ENCODE measurements at regions not wholly inside any gene's neighbourhood (a gene's known extent, or its start where the extent isn't known, plus 50 kb on each side); places are given as distances from the start of the nearest gene placed in this dataset.

GRCh38 chr2:235135195-235135965 is 183.6 kb downstream of the SH3BP4 start:
- Histone ChIP-seq H3K36me3 (no peaks in the 10 kb centered on the region), H3K4me3 (no peak overlapping the region), H3K9me3 (no peaks in the 10 kb centered on the region), H3K27me3 (no peaks in the 10 kb centered on the region)
- DNase-seq = no peak

DNA sequence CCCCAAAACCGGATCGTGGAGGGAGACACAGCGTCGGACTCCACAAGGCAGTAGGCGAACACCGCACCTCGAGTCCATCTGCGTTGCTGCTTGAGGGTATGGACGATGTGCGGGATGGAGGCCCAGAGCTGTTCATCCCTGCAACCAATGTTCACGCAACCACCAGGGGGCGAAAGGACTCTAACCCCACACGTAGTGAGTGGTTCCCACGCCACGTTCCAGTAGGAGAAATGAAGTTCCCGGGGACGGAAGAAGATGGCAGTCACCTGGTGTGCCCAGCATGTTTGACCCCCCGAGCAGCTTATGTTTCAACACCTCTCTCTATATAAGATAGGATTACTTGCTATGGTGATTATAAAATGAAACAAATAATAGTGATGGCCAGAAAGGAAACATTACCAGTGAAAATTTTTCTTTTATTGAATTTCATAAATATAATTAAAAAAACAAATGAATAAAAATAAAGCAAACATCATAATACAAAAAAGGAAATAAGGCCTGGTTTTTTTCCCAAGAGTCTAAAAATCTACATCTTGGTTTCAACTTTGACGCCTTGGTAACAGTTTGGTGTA is 184.3 kb downstream of the SH3BP4 start:
- no peaks in the 10 kb centered on the region for H3K9me3 ChIP-seq
- no peaks in the 10 kb centered on the region for H3K36me3 ChIP-seq
- peak; percentile 53 for DNase-seq
- no peaks in the 10 kb centered on the region for H3K27me3 ChIP-seq
- H3K4me3 ChIP-seq = no peak overlapping the region

GRCh38 chr2:235138339-235138738 is 186.5 kb downstream of the SH3BP4 start:
- H3K9me3 ChIP-seq = no peaks in the 10 kb centered on the region
- H3K36me3 ChIP-seq = no peaks in the 10 kb centered on the region
- H3K27me3 ChIP-seq = no peaks in the 10 kb centered on the region
- no peak for DNase-seq
- no peak overlapping the region for H3K4me3 ChIP-seq

GRCh38 chr2:235139956-235140800 is 188.4 kb downstream of the SH3BP4 start:
- no peaks in the 10 kb centered on the region for H3K36me3 ChIP-seq
- no peak overlapping the region for H3K4me3 ChIP-seq
- no peaks in the 10 kb centered on the region for H3K27me3 ChIP-seq
- no peak for DNase-seq
- H3K9me3 ChIP-seq = no peaks in the 10 kb centered on the region

DNA sequence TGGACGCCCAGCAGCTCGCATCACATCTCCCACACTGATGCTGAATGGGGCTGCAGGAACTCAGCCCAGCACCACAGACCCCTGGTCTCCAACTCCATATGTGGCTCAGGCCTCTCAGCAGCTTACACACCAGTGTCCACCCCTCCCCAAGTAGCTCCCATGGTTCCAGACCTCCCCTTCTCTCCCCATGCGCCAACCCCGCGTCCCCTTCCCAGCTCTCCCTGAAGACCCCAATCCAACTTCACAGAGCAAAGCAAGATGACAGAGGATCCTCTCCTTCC is 188.9 kb downstream of the SH3BP4 start:
- Histone ChIP-seq H3K9me3 (no peaks in the 10 kb centered on the region), H3K36me3 (no peaks in the 10 kb centered on the region), H3K27me3 (no peaks in the 10 kb centered on the region), H3K4me3 (no peak overlapping the region)
- DNase-seq = no peak

DNA sequence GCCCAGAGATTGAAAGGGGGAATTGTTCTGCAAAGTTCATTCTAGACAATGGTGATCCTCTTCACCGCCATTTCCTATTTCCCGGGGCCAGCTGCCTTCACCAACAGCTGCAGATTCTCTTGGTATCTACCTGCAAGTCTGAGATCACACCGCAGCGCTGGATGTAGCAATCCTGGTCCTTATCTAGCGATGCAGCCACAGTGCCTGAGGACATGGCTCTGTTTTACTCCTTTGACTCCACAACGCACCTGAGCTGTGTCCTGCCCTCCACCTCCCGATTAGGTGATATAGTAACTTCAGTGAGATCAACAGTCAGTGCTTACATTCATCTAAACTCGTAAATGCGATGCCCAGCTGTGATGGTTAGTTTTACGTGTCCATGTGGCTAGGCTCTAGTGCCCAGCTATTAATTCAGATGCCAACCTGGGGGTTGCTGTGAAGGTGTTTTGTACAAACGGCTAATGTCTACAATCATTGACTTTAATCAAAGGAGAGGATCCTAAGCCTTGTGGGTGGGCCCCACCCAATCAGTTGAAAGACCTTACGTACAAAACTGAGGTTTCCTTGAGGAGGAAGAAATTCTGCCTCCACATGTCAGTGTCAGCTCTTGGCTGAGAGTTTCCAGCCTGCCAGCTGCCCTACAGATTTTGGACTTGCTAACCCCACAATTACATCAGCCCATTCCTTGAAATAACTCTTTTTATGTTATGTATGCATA is 189.8 kb downstream of the SH3BP4 start:
- no peaks in the 10 kb centered on the region for H3K9me3 ChIP-seq
- no peak overlapping the region for H3K4me3 ChIP-seq
- no peak for DNase-seq
- H3K36me3 ChIP-seq = no peaks in the 10 kb centered on the region
- no peaks in the 10 kb centered on the region for H3K27me3 ChIP-seq

DNA sequence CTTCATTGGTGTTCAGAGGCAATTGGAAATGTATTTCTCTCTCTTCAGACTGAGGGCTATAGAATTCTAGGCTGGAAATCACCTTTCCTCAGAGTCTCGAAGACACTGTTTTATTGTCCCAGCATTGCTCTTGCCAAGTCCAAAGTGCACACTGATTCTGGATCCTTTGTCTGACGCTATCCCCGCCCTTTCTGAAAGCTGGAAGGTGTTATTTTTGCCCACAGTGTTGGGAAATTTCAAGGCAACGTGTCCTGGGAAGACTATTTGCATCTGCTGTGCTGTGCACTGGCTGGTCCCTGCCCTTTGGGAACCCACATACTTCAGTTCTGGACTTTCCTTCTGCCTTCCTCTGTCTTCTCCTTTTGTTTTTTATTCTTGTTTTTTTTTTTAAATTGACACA is 190.8 kb downstream of the SH3BP4 start:
- no peak for DNase-seq
- H3K36me3 ChIP-seq = no peaks in the 10 kb centered on the region
- H3K27me3 ChIP-seq = no peaks in the 10 kb centered on the region
- no peaks in the 10 kb centered on the region for H3K9me3 ChIP-seq
- H3K4me3 ChIP-seq = no peak overlapping the region

DNA sequence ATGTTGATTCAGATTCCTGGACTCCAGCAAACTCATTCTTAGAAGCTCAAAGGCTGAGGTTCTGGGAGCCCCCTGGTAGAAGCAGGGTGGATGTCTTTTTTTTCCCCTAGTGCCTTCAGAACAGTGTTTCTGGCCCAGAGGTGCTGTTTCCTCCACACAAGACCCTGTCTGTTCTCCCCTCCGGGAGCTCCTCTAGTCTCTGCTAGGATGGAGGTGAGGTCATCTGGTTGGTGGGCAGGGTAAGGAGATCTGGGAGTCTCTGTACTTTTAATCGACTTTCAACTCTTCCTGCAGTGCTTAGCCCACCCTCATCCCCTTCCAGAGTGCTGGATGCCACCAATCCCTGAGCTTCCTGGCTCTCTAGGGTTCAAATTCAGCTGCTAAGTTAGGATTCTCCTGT is 192.0 kb downstream of the SH3BP4 start:
- H3K4me3 ChIP-seq = no peak overlapping the region
- H3K36me3 ChIP-seq = no peaks in the 10 kb centered on the region
- no peaks in the 10 kb centered on the region for H3K27me3 ChIP-seq
- no peaks in the 10 kb centered on the region for H3K9me3 ChIP-seq
- DNase-seq = no peak

DNA sequence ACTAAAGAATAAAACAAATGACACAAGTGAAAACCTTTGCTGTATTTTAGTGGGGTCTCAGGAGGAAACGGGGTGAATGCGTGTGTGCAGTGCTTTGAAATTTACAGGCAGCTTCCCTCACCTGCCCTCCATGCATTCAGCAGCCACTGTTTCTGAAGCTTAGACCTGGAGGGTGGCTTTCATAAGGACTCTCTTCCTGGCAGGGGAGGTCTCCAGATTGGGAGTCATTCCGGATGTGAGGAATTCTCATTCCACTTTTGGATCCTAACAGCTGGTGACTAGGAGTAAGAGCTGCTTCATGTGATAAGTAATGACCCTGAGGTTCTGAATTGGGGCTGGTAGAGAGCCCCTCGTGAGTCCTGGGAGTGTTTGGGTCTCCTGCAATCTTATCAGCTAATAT is 192.5 kb downstream of the SH3BP4 start:
- Histone ChIP-seq H3K9me3 (no peaks in the 10 kb centered on the region), H3K36me3 (no peaks in the 10 kb centered on the region), H3K4me3 (no peak overlapping the region), H3K27me3 (no peaks in the 10 kb centered on the region)
- DNase-seq = no peak

- no peak for DNase-seq
- no peaks in the 10 kb centered on the region for H3K36me3 ChIP-seq
- no peak overlapping the region for H3K4me3 ChIP-seq
- no peaks in the 10 kb centered on the region for H3K27me3 ChIP-seq
- no peaks in the 10 kb centered on the region for H3K9me3 ChIP-seq
These were observed 194.4 kb downstream of the SH3BP4 start for GRCh38 chr2:235146206-235146605.

DNA sequence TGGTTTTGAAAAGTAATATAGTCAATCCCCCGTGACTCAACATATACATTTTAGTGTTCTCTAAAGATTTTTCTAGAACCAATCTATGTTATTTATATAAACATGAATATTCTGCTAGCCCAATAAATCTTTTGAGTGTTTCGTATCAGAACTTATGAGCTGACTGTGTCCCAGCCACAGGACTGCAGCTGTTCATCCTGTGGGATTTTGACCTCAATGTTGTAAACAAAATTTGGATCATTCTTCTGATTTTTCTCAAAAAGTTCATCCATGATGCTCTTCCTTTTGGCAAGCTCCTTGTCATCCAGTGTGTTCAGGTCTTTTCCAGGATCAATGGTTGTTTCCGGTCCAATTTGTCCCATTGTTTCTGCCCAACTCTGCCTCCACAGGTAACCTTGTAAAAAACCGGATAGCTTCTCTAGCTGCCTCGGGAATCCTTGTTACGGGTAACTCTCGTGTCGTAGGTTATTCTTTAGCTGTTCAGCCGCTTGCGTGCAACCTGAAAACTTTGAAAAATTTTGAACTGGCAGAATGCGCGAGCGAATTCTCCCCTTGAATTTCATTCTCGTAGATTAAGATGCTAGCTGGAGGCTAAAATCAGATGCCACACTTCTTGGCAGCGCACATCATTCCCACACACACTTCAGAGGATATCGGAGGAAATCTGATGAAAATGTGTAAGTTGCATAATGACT is 195.2 kb downstream of the SH3BP4 start:
- DNase-seq = no peak
- H3K27me3 ChIP-seq = no peaks in the 10 kb centered on the region
- no peaks in the 10 kb centered on the region for H3K9me3 ChIP-seq
- H3K36me3 ChIP-seq = no peaks in the 10 kb centered on the region
- H3K4me3 ChIP-seq = no peak overlapping the region

DNA sequence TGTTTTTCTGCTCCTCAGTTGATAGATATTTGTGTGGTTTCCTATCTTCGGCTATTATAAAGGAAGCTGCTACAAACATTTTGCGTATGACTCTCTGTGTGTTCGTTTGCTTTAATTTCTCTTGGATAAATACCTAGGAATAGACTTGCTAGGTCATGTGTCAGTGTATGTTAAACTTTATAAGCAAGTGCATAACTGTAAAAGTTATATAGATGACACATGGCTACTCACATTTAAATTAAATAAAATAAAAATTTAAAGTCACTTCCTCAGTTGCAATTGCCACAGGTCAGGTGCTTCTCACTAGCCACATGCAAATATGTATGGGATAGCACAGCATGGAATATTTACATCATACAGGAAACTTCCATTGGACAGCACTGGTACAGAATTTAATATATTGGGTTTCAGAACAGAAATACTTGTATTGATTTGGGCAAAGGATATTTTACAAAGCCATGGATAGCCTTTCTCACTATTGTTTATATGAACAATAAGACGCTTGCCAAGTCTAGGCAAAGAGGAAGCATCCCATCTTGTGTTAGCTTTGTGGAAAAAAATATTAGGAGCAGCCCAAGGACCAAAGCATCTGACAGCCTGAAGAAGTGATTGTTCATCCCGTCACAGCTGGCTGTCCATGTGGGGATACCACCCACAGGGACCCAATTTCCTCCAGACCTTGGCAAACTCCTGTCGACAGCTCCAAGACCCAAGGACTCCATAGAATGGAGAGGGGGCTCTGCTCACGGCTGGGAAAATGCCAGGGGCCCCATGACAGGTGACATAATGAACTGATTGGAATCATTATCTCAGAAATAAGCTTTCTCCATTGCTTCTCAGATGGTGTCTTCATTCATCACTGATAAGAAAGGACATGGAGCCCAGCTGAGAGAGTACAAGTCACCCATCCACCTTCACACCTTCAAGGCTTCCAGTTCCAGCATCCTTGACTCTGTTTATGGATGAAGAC is 196.7 kb downstream of the SH3BP4 start:
- Histone ChIP-seq H3K36me3 (no peaks in the 10 kb centered on the region), H3K27me3 (no peaks in the 10 kb centered on the region), H3K4me3 (no peak overlapping the region), H3K9me3 (no peaks in the 10 kb centered on the region)
- DNase-seq = no peak

DNA sequence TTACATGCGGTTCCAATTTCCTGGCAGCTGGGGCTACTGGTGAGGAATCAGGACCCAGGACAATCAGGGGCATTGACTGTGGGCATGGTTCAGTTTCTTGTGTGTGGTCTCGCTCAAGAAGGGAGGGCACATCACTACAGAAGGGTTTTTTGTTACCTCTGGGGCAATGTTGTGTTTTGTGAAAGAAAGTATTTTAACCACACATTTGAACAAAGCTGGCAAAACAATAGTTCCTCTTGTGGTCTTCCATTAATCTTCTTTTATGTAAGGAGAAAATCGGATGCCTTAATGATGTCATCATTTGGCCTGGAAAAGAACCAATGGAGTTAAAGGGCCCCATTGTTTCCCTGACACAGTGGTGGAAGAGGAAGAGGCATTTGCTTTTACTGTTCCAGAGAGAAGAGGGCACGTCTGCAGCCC is 197.4 kb downstream of the SH3BP4 start:
- Histone ChIP-seq H3K27me3 (no peaks in the 10 kb centered on the region), H3K9me3 (no peaks in the 10 kb centered on the region), H3K4me3 (no peak overlapping the region), H3K36me3 (no peaks in the 10 kb centered on the region)
- no peak for DNase-seq

DNA sequence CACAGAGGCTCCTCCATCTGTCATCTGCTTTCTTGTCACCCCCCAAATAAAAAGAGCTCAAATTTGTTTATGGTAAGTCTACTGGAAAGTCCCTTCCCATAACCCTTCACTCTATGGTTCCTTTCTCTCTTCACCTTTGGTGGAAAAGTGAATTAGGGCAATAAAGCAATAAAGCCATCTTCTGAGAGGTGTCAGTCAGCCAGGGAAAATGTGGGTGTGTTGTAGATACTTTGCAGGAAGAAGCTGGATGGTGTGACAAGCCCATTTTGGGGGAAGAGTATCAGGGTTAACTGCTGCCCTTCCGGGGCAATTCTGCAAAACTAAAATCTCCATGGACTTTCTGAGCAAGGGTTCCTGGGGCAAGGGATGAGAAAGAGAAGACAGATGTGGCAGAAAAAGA is 197.9 kb downstream of the SH3BP4 start:
- no peak for DNase-seq
- Histone ChIP-seq H3K36me3 (no peaks in the 10 kb centered on the region), H3K9me3 (no peaks in the 10 kb centered on the region), H3K4me3 (no peak overlapping the region), H3K27me3 (no peaks in the 10 kb centered on the region)

DNA sequence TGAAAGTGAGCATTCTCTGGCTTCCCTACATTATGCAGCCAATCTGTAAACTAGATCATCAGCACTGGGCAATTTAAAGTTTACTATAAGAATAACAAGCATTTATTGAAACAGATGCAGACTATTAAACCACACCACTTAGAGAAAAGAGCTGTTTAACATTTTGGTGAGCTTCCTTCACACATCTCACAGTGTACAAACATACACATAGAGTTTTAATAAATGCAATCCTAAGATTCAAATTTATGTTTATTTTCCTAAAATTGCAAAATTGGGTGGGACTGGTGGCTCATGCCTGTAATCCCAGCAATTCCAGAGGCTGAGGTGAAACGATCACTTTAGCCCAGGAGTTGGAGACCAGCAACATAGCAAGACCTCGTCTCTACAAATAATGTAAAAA is 199.3 kb downstream of the SH3BP4 start:
- Histone ChIP-seq H3K36me3 (no peaks in the 10 kb centered on the region), H3K9me3 (no peaks in the 10 kb centered on the region), H3K4me3 (no peak overlapping the region), H3K27me3 (no peaks in the 10 kb centered on the region)
- DNase-seq = no peak

GRCh38 chr2:235155163-235155562 is 203.3 kb downstream of the SH3BP4 start:
- H3K9me3 ChIP-seq = no peaks in the 10 kb centered on the region
- H3K27me3 ChIP-seq = no peaks in the 10 kb centered on the region
- DNase-seq = no peak
- no peaks in the 10 kb centered on the region for H3K36me3 ChIP-seq
- no peak overlapping the region for H3K4me3 ChIP-seq

Data from MG63 (cell line).